ENCODE measurements at regions not wholly inside any gene's neighbourhood (a gene's known extent, or its start where the extent isn't known, plus 50 kb on each side); places are given as distances from the start of the nearest gene placed in this dataset.

DNA sequence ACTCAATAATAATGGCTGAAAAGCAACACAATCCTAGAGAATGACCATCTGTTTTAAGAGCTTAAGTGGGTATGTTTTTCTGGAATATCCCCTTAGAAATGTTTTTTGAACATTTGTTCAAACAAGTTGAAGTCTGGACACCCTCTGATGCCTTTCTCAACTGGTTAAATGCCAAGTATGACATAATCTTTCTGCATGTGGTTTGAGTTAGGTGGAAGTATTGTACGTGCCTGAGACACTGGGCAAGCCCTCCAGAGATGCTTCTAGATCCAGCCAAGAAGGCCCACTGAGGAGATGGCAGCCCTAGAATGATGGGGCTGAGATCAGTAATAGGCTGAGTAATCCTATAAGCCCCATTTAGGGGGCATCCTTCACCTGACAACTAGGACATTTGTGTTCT lies 493.1 kb downstream of the MAGEE1 start (continued):
- TF ChIP-seq, protein P1, sequence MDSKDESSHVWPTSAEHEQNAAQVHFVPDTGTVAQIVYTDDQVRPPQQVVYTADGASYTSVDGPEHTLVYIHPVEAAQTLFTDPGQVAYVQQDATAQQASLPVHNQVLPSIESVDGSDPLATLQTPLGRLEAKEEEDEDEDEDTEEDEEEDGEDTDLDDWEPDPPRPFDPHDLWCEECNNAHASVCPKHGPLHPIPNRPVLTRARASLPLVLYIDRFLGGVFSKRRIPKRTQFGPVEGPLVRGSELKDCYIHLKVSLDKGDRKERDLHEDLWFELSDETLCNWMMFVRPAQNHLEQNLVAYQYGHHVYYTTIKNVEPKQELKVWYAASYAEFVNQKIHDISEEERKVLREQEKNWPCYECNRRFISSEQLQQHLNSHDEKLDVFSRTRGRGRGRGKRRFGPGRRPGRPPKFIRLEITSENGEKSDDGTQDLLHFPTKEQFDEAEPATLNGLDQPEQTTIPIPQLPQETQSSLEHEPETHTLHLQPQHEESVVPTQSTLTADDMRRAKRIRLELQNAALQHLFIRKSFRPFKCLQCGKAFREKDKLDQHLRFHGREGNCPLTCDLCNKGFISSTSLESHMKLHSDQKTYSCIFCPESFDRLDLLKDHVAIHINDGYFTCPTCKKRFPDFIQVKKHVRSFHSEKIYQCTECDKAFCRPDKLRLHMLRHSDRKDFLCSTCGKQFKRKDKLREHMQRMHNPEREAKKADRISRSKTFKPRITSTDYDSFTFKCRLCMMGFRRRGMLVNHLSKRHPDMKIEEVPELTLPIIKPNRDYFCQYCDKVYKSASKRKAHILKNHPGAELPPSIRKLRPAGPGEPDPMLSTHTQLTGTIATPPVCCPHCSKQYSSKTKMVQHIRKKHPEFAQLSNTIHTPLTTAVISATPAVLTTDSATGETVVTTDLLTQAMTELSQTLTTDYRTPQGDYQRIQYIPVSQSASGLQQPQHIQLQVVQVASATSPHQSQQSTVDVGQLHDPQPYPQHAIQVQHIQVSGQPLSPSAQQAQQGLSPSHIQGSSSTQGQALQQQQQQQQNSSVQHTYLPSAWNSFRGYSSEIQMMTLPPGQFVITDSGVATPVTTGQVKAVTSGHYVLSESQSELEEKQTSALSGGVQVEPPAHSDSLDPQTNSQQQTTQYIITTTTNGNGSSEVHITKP (CRISPR knock-in tag; IDR thresholded peaks at IDR 0.05; ENCODE audit: low read depth) = no peak
- TF ChIP-seq, protein P2, sequence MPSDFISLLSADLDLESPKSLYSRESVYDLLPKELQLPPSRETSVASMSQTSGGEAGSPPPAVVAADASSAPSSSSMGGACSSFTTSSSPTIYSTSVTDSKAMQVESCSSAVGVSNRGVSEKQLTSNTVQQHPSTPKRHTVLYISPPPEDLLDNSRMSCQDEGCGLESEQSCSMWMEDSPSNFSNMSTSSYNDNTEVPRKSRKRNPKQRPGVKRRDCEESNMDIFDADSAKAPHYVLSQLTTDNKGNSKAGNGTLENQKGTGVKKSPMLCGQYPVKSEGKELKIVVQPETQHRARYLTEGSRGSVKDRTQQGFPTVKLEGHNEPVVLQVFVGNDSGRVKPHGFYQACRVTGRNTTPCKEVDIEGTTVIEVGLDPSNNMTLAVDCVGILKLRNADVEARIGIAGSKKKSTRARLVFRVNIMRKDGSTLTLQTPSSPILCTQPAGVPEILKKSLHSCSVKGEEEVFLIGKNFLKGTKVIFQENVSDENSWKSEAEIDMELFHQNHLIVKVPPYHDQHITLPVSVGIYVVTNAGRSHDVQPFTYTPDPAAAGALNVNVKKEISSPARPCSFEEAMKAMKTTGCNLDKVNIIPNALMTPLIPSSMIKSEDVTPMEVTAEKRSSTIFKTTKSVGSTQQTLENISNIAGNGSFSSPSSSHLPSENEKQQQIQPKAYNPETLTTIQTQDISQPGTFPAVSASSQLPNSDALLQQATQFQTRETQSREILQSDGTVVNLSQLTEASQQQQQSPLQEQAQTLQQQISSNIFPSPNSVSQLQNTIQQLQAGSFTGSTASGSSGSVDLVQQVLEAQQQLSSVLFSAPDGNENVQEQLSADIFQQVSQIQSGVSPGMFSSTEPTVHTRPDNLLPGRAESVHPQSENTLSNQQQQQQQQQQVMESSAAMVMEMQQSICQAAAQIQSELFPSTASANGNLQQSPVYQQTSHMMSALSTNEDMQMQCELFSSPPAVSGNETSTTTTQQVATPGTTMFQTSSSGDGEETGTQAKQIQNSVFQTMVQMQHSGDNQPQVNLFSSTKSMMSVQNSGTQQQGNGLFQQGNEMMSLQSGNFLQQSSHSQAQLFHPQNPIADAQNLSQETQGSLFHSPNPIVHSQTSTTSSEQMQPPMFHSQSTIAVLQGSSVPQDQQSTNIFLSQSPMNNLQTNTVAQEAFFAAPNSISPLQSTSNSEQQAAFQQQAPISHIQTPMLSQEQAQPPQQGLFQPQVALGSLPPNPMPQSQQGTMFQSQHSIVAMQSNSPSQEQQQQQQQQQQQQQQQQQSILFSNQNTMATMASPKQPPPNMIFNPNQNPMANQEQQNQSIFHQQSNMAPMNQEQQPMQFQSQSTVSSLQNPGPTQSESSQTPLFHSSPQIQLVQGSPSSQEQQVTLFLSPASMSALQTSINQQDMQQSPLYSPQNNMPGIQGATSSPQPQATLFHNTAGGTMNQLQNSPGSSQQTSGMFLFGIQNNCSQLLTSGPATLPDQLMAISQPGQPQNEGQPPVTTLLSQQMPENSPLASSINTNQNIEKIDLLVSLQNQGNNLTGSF (CRISPR knock-in tag; IDR thresholded peaks at IDR 0.05) = no peak
- TF ChIP-seq ZNF652 (CRISPR knock-in tag; IDR thresholded peaks at IDR 0.05; ENCODE audit: borderline replicate concordance, low read depth) (no peak), ISX (CRISPR knock-in tag; conservative IDR thresholded peaks at IDR 0.05) (no peak), ZNF780A (CRISPR knock-in tag; IDR thresholded peaks at IDR 0.05) (no peak)
